ENCODE measurements at regions not wholly inside any gene's neighbourhood (a gene's known extent, or its start where the extent isn't known, plus 50 kb on each side); places are given as distances from the start of the nearest gene placed in this dataset.
"Not testable (repeated sequence)": the region's sequence is repeated elsewhere in the genome, so short reads cannot be mapped to it uniquely, and the experiment has no call there.

DNA sequence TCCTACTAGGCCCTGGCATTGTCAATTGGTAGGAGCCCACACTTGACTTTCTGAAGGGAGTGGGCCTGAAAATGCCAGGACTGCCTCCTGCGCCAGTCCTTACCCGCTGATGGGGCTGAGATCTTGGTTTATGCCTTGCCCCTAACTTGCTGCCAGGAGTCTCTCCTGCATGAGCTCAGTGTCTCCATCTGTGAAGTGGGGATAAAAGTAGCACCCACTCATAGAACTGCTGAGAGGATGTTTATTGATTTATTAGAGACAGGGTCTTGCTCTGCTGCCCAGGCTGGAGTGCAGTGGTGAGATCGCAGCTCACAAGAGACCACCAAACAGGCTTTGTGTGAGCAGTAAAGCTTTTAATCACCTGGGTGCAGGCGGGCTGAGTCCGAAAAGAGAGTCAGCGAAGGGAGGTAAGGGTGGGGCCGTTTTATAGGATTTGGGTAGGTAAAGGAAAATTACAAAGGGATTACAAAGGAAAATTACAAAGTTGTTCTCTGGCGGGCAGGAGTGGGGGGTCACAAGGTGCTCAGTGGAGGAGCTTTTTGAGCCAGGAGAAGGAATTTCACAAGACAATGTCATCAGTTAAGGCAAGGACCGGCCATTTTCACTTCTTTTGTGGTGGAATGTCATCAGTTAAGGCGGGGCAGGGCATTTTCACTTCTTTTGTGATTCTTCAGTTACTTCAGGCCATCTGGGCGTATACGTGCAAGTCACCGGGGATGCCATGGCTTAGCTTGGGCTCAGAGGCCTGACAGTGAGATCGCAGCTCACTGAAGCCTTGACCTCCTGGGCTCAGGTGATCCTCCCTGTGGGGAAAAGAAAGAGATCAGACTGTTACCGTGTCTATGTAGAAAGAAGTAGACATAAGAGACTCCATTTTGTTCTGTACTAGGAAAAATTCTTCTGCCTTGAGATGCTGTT is 93.7 kb downstream of the LSM3 start:
- in situ Hi-C loops (cut with MboI; ENCODE audit: low sequenced_read_pairs), result not testable (repeated sequence)

DNA sequence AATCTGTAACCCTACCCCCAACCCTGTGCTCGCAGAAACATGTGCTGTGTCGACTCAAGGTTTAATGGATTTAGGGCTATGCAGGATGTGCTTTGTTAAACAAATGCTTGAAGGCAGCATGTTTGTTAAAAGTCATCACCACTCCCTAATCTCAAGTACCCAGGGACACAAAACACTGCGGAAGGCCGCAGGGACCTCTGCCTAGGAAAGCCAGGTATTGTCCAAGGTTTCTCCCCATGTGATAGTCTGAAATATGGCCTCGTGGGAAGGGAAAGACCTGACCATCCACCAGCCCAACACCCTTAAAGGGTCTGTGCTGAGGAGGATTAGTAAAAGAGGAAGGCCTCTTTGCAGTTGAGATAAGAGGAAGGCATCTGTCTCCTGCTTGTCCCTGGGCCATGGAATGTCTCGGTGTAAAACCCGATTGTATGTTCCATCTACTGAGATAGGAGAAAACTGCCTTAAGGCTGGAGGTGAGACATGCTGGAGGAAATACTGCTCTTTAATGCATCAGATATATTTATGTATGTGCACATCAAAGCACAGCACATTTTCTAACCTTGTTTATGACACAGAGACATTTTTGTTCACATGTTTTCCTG is 94.4 kb downstream of the LSM3 start:
- in situ Hi-C loops (cut with MboI; ENCODE audit: low sequenced_read_pairs), result not testable (repeated sequence)

DNA sequence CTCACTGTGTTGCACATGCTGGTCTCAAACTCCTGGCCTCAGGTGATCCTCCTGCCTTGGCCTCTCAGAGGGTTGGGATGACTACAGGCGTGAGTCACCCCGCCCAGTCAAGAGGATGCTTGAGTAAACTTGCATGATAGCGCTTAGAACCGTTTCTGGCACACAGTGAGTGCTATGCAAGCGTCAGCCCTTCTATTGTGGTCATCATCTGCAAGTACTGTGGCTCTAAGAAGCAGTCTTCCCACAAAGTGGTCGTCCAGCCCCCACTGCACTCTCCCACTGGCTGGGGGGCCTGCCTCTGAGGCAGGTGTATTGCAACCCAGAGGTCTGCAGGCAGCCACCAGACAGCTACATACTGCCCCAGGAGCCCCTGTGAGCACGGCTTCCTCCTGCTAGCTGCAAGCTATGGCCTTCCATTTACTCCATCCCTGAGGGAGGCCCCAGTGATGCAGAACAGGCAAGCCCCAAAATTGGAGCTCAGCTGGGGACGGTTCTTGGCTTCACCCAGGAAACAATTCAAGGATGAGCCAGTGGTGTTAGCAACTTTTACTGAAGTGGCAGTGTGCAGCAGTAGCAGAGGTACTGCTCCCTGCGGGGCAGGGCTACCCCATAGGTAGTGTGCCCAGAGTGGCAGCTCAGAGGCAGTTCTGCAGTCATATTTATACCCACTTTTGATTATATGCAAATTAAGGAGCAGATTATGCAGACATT is 95.4 kb downstream of the LSM3 start:
- in situ Hi-C loops (cut with MboI; ENCODE audit: low sequenced_read_pairs), result no loop called here

DNA sequence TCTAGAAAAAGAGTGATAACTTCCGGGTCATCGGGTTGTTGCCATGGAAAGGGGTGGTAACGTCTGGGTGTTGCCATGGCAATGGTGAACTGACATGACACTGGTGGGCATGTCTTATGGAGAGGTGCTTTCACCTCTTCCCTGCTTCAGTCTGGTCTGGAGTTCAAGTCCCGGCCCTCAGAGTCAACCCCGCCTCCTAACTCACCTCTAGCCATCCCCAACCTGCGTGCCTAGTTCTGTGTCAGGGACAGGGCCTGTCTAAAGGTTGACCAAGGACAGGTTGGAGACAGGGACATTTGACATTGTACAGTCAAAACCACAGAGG is 96.0 kb downstream of the LSM3 start:
- in situ Hi-C loops (cut with MboI; ENCODE audit: low sequenced_read_pairs), result no loop called here

DNA sequence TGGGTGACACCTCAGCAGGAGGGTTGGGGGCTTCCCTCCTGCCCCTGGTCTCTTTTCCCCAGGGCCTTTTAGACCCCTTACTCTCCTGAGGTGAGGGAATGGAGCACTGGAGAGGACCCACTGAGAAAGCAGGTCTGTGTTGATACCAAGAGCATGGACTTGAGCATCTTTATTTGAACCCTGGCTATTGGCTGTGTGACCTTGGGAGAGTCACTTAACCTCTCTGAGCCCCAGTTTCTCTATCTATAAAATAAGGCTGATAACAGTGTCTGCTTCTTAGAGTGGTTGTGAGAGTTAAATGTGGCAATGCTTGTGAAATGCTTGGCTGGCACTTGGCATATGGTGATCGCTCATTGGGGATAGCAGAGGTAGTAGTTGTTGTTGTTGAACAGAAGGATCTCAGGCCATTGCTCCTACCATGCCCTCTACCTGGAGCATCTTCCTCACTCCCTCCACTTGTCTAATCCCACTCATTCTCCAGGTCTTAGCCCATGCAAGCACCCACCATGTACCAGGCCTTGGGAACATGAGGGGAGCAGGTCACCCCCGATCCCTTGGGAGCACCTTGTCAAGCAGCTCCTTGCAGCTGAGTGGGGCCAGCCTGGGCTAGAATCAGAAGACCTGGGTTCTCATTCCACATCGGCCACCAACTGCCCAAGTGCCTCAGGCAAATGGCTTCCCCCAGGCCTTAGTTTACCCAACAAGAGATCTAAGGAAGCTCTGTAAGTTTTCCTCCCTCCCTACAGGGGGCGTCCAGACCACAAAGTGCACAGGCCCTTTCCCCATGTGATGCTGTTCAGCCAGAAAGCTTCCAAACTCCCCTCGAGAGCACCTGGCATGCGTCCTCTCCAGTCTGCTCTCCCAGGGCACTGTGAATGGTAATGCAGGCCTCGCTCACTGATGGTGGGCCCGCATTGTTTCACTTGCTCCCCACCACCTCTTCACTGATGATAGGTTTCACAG is 96.7 kb downstream of the LSM3 start:
- in situ Hi-C loops (cut with MboI; ENCODE audit: low sequenced_read_pairs), result no loop called here

DNA sequence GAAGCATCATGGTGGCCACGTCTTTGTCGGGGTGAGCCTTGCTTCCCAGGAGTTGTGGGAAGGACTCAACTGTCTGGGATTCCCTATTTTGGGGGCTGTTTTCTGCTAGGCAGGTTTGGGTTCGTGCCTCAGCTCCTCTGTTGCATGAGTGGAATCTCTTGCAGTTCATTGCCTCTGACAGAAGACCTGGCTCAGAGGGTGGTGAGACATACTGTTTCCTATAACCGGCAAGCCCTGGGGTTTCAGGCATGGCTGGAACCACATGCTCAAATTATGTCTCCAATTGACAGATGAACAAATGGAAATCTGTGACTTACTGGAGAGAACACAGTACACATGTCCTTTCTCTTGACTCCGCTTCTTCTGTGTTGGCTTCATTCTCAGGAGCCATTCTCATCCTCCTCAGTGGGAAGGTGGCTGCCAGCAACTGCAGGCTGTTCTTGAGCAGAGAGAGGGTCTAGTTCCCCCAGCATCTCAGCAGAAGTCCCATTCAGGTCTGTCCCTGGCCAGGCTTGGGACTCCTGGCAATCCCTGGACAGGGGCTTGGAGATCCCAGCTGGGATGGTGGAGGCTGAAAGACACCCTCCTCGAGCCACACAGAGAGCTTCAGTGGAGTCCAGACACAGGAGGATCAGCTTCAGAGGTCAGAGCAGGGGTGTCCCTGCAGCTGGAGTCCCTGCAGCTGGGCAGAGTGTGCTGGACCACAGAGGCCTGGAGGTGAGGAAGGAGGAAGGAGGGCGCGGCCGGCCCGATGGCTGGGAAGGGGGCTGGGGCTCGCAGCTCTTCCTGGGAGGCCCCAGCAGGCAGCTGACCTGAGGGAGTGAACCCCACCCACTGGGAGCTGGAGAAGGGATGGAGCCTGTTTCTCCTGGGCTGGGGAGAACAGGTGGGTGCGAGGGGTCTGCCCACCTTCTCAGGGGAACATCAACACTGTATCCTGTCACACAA is 97.6 kb downstream of the LSM3 start:
- in situ Hi-C loops (cut with MboI; ENCODE audit: low sequenced_read_pairs), result no loop called here

DNA sequence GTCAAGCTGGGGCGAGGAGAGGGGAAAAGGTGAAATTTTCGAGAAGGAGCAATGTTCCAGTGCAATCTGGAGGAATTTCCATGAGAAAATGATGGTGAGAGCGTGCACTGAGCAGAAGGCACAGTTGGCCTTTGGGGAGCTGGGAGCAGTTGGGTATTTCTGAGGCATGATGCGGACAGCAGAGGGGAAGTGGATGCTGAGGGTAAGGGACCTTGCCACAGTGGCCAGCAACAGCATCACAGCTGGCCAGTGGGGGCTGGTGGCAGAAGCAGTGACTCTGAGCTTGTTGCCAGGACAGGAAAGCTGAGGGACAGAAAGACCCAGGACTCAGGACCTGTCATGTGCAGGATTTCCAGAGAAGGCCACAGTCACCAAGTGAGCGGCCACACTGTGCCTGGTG is 98.9 kb downstream of the LSM3 start:
- in situ Hi-C loops (cut with MboI; ENCODE audit: low sequenced_read_pairs), result no loop called here

DNA sequence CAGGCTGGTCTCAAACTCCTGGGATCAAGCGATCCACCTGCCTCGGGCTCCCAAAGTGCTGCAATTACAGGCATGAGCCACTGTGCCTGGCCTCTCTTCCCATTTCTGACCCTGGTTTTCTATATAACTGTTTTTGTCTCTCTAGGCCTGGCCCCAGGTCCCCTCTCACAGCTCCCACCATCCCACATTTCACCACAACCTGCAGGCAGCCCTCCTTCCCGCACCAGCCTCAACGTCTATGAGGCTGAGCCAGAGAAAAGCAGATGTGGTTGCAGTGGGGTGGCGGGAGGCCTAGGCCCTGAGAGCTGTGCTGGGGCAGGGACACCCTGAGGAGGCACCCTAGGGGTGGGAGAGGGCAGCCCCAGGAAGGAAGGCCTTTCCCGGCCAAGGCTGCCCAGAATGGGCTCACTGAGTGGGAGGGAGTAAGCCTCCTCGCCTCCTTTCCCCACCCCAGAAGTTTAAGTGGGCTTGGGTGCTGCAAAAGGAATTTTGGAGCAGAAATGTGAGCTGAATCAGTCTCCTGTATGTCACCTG is 99.7 kb downstream of the LSM3 start:
- in situ Hi-C loops (cut with MboI; ENCODE audit: low sequenced_read_pairs), result no loop called here

DNA sequence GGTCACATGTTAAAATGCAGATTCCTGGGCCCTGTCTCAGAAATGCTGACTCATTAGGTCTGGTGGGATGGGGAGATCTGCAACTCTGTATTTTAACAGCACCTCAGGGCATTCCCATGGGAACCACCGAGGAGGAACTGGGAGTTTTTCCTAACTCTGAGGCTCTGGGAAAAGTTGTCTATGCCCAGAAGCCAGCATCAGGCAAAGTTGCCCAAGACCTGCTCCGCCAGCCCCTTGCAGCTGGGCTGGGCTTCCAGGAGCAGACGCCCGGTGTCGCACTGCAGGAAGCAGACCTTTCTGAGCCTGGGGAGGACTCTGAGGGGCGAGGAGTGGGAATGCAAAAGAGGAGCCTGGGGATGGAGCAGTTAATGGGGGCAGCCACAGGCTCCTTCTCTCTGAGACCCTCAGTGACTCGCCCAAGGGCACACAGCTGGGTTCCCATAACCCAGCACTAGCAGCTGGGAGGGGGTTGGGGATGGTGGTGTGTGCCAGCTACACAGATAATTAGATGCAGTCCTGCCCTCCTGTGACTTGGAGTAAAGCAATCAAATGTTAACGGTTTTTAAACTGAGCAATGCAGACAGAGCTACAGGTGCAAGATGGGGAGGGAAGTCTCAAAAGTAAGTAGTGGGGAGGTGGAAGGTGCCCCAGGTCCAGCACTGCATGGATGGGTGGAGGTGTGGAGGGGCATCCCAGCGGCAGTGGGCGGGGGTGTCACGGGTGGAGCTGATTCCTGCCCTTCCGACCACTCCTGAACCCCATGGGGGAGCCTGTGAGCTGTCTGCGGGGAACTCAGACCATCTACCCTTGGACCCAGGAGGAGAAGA is 100.4 kb downstream of the LSM3 start:
- in situ Hi-C loops (cut with MboI; ENCODE audit: low sequenced_read_pairs), result no loop called here

DNA sequence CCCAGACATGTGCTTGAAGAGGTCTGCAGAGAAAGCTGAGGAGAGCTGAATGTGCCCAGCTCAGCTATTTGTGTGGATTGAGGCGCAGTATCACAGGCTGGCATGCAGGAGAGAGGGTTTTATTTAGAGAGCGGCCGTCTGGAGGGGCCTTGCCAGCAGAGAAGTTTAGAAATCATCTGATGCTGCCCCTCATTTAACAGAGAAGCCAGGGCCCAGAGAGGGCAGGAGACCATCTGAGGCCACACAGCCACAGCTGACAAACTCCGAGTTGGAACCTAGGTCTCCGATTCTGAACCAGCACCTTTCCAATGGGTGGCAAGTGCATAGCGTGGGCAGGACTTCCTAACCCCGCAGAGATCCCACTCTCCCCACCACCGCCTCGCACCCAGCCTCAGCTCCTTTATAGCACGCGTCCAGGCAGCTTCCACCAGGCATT is 101.0 kb downstream of the LSM3 start:
- in situ Hi-C loops (cut with MboI; ENCODE audit: low sequenced_read_pairs), result no loop called here

DNA sequence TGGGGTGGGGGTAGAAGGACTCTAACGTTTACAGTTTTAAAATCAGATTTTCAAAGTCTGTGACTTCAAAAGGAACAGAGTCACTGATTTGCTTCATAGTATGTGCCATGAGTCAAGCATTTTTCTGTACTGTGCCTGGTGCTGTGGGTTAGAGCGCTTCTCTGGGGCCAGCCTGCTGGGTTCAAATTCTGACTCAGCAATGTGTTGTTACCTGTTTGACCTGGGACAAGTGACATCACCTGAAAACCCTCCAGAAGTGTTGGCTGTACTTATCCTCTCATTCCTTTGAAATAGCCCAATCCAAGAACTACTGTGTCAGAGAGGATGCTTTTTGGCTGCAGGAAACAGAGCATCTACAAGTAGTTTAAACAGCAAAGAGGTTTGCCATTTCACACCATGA is 101.7 kb downstream of the LSM3 start:
- in situ Hi-C loops (cut with MboI; ENCODE audit: low sequenced_read_pairs), result no loop called here

DNA sequence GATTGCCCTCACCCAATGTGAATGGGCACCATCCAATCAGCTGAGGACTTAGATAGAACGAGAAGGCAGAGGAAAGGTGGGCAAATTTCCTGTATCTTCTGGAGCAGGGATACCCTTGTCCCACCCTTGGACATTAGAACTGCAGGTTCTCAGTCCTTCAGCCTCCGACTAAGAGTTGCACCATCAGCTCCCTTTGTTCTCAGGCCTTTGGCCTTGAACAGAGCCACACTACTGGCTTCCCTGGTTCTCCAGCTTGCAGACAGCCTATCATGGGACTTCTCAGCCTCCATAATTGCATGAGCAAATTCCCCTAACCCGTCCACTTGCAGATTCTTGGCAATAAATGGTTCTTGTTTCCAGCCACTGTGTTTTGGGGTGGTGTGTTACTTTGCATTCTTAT is 102.4 kb downstream of the LSM3 start:
- in situ Hi-C loops (cut with MboI; ENCODE audit: low sequenced_read_pairs), result no loop called here

DNA sequence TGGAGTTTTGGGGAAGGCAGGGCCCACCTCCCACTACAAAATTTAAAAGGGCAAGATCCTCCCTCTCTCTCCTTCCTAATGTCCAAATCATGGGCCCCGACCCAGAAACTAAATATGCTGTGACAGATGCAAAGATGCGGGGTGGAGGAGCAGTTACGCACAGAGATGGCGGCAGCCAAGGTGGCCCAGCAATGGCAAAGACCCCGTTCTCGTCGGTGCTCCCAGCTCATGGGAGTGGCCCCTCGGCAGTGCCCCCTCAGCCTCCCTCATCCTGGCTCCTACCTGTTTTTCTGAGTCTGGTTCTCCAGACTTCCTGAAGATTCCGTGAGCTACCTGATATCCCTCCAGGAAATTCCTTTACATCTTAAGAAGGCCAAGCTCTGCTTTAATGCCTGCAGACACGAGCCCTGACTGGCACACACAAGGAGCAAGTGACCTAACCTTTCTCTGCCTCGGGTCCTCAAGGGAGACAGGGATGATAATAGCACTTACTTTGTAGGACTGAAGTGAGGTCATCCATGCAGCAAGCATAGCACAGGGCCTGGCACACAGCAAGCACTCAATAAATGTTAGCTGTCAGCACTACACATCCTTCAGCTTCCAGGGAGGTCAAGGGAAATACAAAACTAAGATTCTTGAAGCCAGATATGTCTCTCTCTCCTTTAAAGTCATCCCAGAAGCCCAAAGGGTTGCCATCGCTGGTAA is 103.5 kb downstream of the LSM3 start:
- in situ Hi-C loops (cut with MboI; ENCODE audit: low sequenced_read_pairs), result no loop called here

DNA sequence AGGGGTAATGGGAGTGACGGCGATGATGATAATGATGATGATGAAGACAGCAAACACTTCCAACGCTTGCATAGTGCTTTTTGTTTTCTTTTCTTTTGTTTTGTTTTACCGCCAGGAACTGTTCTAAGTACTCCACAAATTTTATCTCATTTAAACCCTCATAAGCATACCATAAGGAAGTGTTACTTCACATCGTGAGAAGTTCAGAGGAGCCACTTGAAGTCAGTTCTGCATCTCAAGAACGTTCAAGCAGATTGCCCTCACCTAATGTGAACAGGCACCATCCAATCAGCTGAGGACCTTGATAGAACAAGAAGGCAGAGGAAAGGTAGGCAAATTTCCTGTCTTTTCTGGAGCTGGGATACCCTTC is 104.1 kb downstream of the LSM3 start:
- in situ Hi-C loops (cut with MboI; ENCODE audit: low sequenced_read_pairs), result no loop called here

DNA sequence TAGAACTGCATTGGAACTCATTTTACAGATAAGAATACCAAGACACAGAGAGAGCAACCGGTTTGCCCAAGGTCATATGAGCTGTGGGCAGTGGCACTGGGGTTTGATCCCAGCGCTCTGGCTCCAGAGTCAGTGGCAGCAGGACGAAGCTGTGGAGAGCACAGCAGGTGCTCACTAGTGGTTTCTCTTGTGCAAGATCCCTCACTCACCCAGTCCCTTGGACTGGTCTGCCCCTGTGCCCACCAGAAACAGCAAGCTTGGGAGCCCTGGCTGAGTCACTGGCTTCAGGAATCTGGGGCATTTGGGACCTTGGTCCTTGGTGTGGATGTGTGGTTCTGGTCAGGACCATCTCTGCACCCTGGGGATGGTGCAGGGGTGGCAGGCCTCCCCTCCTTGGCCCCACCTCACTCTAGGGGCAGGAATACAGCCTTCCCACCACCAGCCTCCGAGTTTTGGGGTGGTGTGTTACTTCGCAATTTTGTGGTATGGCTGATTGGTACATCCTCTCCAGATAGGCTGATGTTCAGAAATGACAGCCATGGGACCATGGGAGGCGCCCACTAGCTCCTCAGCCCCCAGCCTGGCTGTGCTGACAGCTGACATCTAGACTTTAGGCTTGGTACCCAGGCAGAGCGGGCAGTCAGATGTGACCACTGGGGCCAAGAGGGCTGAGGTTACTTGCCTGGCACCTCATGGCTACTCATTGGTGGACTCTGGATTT is 104.6 kb downstream of the LSM3 start:
- in situ Hi-C loops (cut with MboI; ENCODE audit: low sequenced_read_pairs), result no loop called here

DNA sequence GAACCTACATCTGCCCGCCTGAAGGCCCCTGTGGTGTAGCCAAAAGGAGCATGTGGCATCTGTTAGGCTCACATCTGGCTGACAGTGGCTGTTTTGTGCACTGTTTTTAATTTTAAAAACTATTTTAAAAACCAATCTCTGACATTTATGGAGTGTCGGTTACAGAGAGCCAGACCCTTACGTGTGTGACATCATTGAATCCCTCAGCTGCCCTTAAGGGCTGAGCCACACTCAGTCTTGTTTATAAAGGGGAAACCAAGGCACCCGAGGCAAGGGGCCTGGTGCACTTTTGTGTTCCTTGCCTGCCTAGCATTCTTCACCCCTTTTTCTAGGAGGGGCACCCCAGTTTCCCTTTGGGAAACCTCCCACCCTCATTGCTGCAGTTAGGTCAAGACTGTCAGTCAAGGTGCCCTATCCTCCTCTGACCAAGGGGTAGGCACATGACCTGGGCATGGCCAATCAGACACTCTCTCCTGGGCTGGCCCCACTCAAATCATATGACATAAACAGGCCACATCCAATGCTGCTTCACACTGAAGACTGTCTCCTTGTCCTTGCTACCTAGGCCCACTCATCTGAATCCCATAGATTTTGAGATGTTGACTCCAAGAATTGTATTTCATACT is 105.3 kb downstream of the LSM3 start:
- in situ Hi-C loops (cut with MboI; ENCODE audit: low sequenced_read_pairs), result no loop called here
